Omental fat pad (tissue), 1 donor: ENCODE measurements at regions not wholly inside any gene's neighbourhood (a gene's known extent, or its start where the extent isn't known, plus 50 kb on each side); places are given as distances from the start of the nearest gene placed in this dataset.
"Not testable (repeated sequence)": the region's sequence is repeated elsewhere in the genome, so short reads cannot be mapped to it uniquely, and the experiment has no call there.

Experiments used
- ATAC-seq: fragments of 150-250 bp; one replicate; pipeline ENCODE4 v1.9.1; 2016; ENCODE audit warnings: mild to moderate bottlenecking, moderate library complexity; ENCODE audit not compliant: low FRiP score
- DNase-seq: peaks from one replicate; pipeline ENCODE4 v3.0.0-alpha.2; 2019; ENCODE audit warnings: low spot score

GRCh38 chr10:87416892-87417291 is 59.3 kb downstream of the NUTM2D start:
- ATAC-seq, DNase-seq: not testable (repeated sequence)

- not testable (repeated sequence) for ATAC-seq, DNase-seq
Observed at GRCh38 chr10:87422641-87423040, 65.1 kb downstream of the NUTM2D start.

- not testable (repeated sequence) for ATAC-seq, DNase-seq
Observed at GRCh38 chr10:87424697-87425373, 67.3 kb downstream of the NUTM2D start.

- not testable (repeated sequence) for DNase-seq, ATAC-seq
Observed at GRCh38 chr10:87433836-87434235, 70.9 kb upstream of the MINPP1 start.

- DNase-seq, ATAC-seq: not testable (repeated sequence)
Observed at GRCh38 chr10:87435295-87435826, 69.3 kb upstream of the MINPP1 start.

GRCh38 chr10:87436104-87436503 is 68.6 kb upstream of the MINPP1 start:
- peak; percentile 93 for ATAC-seq
- not testable (repeated sequence) for DNase-seq

- not testable (repeated sequence) for ATAC-seq
Observed at GRCh38 chr10:87437450-87437849, 67.2 kb upstream of the MINPP1 start.

More at GRCh38 chr10:87437450-87437849, 67.2 kb upstream of the MINPP1 start:
- not testable (repeated sequence) for DNase-seq
